ENCODE measurements at regions not wholly inside any gene's neighbourhood (a gene's known extent, or its start where the extent isn't known, plus 50 kb on each side); places are given as distances from the start of the nearest gene placed in this dataset.
"Not testable (repeated sequence)": the region's sequence is repeated elsewhere in the genome, so short reads cannot be mapped to it uniquely, and the experiment has no call there.

GRCh38 chr14:41230683-41231082 lies 376.0 kb upstream of the LRFN5 start:
- no peak for TF ChIP-seq CTCF (IDR thresholded peaks at IDR 0.05; ENCODE audit: borderline replicate concordance, control extremely low read depth, extremely low read depth, insufficient read depth, missing control alignments)
- in situ Hi-C loops (cut with MboI; ENCODE audit: low sequenced_read_pairs, unreplicated experiment): no loop called here

GRCh38 chr14:41229824-41230223 lies 376.9 kb upstream of the LRFN5 start:
- in situ Hi-C loops (cut with MboI; ENCODE audit: low sequenced_read_pairs, unreplicated experiment): no loop called here
- DNase-seq (ENCODE audit: low spot score): no peak
- TF ChIP-seq CTCF (IDR thresholded peaks at IDR 0.05; ENCODE audit: borderline replicate concordance, control extremely low read depth, extremely low read depth, insufficient read depth, missing control alignments): no peak

More at GRCh38 chr14:41230683-41231082, 376.0 kb upstream of the LRFN5 start:
- no peak for DNase-seq (ENCODE audit: low spot score)

DNA sequence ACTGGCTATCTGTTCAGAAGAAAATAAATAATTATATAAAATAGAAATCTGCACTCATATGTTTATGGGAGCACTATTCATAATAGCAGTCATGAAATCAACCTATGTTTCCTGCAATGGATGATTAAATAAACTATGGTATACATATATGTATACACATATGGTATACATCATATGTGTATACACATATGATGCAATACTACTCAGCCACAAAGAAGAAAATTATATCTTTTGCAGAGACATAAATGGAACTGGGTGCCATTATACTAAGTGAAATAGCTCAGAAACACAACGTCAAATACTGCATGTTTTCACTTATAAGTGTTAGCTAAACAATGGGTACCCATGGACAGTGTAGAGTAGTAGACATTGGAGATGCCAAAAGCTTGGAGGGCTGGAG lies 381.2 kb upstream of the LRFN5 start:
- no peak for TF ChIP-seq CTCF (IDR thresholded peaks at IDR 0.05; ENCODE audit: borderline replicate concordance, control extremely low read depth, extremely low read depth, insufficient read depth, missing control alignments)
- DNase-seq (ENCODE audit: low spot score): no peak
- in situ Hi-C loops (cut with MboI; ENCODE audit: low sequenced_read_pairs, unreplicated experiment): no loop called here

DNA sequence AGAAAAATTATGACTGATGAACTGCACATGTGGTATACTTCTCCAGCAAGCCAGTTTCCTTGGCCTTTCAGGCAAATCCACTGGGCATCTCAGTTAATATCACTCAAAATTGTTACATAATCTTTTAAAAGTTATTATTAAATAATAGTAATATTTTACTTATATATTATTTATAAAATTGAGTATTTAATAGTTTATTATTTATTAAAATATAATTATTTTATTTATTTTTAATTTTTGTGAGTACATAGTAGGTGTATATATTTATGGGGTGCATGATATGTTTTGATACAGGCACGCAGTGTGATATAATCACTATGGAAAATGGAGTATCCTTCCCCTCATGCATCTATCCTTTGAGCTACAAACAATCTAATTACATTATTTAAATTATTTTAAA lies 384.1 kb upstream of the LRFN5 start:
- in situ Hi-C loops (cut with MboI; ENCODE audit: low sequenced_read_pairs, unreplicated experiment): no loop called here
- TF ChIP-seq CTCF (IDR thresholded peaks at IDR 0.05; ENCODE audit: borderline replicate concordance, control extremely low read depth, extremely low read depth, insufficient read depth, missing control alignments): no peak
- no peak for DNase-seq (ENCODE audit: low spot score)

- DNase-seq (ENCODE audit: low spot score); in situ Hi-C loops (cut with MboI; ENCODE audit: low sequenced_read_pairs, unreplicated experiment): not testable (repeated sequence)
Observed at GRCh38 chr14:41214978-41215377, 391.7 kb upstream of the LRFN5 start.

GRCh38 chr14:41201696-41202095 lies 405.0 kb upstream of the LRFN5 start:
- in situ Hi-C loops (cut with MboI; ENCODE audit: low sequenced_read_pairs, unreplicated experiment): no loop called here
- no peak for TF ChIP-seq CTCF (IDR thresholded peaks at IDR 0.05; ENCODE audit: borderline replicate concordance, control extremely low read depth, extremely low read depth, insufficient read depth, missing control alignments)
- no peak for DNase-seq (ENCODE audit: low spot score)

- in situ Hi-C loops (cut with MboI; ENCODE audit: low sequenced_read_pairs, unreplicated experiment): no loop called here
- no peak for TF ChIP-seq CTCF (IDR thresholded peaks at IDR 0.05; ENCODE audit: borderline replicate concordance, control extremely low read depth, extremely low read depth, insufficient read depth, missing control alignments)
- DNase-seq (ENCODE audit: low spot score): no peak
Observed at GRCh38 chr14:41187868-41188267, 418.8 kb upstream of the LRFN5 start.

Measured in GM13976 (cell line).